ENCODE measurements at regions not wholly inside any gene's neighbourhood (a gene's known extent, or its start where the extent isn't known, plus 50 kb on each side); places are given as distances from the start of the nearest gene placed in this dataset.

DNA sequence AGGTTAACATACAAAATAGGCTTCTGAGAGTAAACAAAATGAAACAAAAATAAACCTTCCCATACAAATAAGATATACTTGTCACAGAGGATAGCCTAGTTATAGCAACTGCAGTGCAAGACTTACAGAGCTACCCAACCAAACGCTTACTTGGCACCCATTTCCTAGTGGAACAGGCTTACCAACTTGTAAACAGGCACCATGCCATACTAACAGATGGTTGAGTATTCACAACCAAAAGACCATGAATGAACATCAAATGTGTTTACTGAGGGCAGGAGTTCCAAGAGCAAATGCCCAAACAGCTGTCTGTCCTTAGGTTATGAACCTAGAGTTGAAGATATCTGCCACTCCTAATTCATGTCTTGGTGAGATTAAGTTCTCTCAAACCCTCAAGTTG, 2629.2 kb downstream of the PCDH7 start:
- H3K27ac ChIP-seq: no peak overlapping the region
- no peak for TF ChIP-seq ZFX (IDR thresholded peaks at IDR 0.05; ENCODE audit: borderline replicate concordance)
- TF ChIP-seq, protein P1, sequence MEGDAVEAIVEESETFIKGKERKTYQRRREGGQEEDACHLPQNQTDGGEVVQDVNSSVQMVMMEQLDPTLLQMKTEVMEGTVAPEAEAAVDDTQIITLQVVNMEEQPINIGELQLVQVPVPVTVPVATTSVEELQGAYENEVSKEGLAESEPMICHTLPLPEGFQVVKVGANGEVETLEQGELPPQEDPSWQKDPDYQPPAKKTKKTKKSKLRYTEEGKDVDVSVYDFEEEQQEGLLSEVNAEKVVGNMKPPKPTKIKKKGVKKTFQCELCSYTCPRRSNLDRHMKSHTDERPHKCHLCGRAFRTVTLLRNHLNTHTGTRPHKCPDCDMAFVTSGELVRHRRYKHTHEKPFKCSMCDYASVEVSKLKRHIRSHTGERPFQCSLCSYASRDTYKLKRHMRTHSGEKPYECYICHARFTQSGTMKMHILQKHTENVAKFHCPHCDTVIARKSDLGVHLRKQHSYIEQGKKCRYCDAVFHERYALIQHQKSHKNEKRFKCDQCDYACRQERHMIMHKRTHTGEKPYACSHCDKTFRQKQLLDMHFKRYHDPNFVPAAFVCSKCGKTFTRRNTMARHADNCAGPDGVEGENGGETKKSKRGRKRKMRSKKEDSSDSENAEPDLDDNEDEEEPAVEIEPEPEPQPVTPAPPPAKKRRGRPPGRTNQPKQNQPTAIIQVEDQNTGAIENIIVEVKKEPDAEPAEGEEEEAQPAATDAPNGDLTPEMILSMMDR (IDR thresholded peaks at IDR 0.05): no peak

DNA sequence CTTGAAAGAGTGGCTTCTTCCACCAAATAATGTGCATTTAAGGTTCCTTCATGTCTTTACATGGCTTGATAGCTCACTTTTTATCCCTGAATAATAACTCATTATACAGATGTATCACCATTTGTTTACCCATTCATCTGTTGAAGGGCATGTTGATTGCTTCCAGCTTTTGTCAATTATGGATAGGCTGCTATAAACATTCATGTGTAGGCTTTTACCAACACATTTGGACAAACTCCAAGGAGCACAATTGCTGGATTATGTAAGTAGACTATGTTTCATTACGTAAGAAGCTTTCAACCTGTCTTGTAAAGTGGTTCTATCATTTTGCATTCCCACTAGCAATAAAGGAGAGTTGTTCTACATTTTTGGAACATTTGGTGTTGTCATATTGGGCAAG, 2637.0 kb downstream of the PCDH7 start:
- TF ChIP-seq, protein P1 (IDR thresholded peaks at IDR 0.05): no peak
- no peak for TF ChIP-seq ZFX (IDR thresholded peaks at IDR 0.05; ENCODE audit: borderline replicate concordance)
- H3K27ac ChIP-seq: no peak overlapping the region

DNA sequence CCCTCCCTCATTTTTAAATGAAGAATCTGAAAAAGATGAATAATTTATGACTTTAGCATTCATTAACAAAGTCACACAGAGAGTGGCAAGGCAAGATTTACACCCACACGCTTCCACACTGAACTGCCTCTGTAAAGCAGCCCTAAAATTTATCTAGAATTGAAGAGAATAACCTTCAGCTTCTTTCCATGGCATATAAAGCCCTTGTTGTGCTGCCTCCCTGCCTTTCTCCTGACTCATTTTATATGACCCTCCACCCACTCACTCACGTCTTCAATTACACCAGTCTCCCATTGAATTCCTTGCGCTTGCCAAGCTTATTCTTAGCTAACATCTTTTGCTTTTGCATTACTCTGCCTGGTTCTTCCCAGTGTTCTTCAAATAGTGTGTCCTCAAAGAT, 2649.3 kb downstream of the PCDH7 start:
- H3K27ac ChIP-seq: no peak overlapping the region
- TF ChIP-seq ZFX (IDR thresholded peaks at IDR 0.05; ENCODE audit: borderline replicate concordance): no peak
- TF ChIP-seq, protein P1 (IDR thresholded peaks at IDR 0.05): no peak

DNA sequence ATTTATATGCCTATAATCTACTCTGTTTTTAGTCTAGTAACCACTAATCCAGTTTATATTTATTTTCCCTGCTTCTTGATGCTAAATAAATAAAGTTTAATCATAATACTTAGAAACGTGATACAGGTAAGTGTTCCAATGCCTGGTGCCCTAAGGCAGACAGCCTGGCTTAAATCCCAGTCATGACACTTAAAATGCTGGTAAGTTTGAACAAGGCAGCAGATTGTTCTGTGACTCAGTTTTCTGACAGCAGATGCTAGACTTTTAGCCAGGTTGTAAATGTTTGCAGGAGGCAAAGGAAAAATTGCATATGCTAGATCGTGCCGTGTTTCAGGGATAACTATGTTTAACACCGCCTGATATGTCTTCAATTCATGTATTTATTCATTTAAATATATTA, 2661.6 kb downstream of the PCDH7 start:
- H3K27ac ChIP-seq: no peak overlapping the region
- TF ChIP-seq, protein P1 (IDR thresholded peaks at IDR 0.05): no peak

DNA sequence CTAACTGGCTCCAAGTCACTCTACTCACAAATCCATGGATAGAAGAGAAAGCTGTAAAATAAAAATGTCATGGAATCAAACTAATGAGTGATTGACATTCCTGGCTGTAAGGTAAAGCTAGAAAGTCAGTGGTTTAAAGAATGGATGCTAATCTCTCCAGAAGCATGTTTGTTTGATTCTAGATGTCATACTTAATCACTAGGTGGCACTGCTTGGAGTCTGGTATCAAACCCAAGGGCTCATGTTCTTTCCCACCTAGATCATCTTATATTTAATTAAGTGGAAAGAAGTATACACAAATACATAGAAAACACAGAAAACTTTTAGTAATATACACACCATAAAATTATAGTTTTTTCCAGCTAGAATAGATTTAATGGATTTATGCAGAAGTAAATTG, 2666.6 kb downstream of the PCDH7 start:
- TF ChIP-seq, protein P1 (IDR thresholded peaks at IDR 0.05): peak; percentile 64
- TF ChIP-seq ZFX (IDR thresholded peaks at IDR 0.05; ENCODE audit: borderline replicate concordance): no peak
- H3K27ac ChIP-seq: no peak overlapping the region

DNA sequence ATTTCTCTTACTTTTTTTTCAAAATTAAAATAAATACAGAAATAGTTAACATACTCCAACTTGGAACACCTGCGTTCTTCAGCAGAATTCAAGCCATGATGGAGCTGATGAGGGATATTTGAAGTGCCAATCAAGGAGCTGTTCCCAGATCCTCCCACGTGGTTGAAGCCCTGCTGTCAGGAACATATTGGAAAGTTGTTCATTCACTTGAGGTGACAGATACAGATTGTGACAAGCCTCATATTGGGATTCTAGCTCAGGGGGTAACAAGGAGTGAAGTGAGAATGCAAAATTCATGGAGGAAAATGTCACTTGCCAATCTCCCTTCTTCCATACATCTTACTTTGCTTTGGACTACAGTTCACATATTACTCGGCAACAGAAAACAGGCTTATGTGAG, 2670.8 kb downstream of the PCDH7 start:
- H3K27ac ChIP-seq: no peak overlapping the region
- TF ChIP-seq ZFX (IDR thresholded peaks at IDR 0.05; ENCODE audit: borderline replicate concordance): no peak
- TF ChIP-seq, protein P1 (IDR thresholded peaks at IDR 0.05): no peak

DNA sequence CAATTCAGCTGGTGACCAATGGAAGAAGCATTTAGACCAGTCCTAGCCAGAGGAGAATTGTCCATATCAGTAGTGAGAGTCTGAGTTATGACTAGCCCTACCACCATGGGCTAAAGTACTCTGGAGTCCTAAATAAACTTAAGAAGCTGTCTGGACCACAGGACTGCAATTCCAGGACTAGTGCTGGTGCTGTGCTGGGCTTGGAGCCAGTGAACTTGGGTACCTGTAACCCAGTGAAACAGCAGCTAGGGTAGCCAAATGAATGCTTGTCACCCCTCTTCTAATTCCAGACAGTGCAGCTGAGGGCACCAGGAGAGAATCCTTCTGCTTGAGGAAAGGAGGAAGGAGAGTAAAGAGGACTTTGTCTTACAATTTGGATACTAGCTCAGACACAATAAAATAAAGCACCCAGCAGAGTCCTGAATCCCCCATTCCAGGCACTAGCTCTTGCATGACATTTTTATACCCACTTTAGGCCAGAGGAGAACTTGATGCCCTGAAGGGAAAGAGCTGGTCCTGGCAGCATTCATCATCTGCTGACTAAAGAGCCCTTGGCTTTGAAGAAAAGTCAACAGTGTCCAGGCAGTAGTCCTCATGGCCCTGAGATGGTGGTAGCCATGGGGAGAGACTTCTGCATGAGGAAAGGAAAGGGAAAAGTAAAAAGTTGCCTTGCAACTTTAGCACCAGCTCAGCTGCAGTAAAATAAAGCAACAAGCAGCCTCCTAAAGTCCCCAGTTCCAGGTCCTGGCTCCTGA, 2675.7 kb downstream of the PCDH7 start:
- no peak overlapping the region for H3K27ac ChIP-seq
- no peak for TF ChIP-seq ZFX (IDR thresholded peaks at IDR 0.05; ENCODE audit: borderline replicate concordance)

DNA sequence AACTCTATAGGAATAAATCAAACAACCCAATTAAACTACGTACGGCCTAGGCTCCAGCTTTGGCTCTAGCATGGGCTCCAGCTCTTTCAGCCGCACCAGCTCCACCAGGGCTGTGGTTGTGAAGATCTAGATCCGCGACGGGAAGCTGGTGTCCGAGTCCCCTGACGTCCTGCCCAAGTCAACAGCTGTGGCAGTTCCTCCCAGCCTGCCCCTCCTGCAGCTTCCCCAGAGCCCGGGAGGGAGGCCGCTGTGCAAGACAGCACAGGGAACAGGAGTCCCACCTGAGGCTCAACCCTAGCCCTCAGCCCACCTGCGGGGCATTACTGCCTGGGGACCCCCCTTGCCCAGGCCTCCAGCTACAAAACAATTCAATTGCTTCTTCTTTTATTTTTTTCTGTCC, 2680.3 kb downstream of the PCDH7 start:
- H3K27ac ChIP-seq: no peak overlapping the region
- TF ChIP-seq ZFX (IDR thresholded peaks at IDR 0.05; ENCODE audit: borderline replicate concordance): no peak
- TF ChIP-seq, protein P1 (IDR thresholded peaks at IDR 0.05): no peak

All from 22Rv1 (cell line).